ENCODE measurements at regions not wholly inside any gene's neighbourhood (a gene's known extent, or its start where the extent isn't known, plus 50 kb on each side); places are given as distances from the start of the nearest gene placed in this dataset.

GRCh38 chr6:169988769-169989550 lies 237.5 kb downstream of the ERMARD start:
- TF ChIP-seq ZFX (IDR thresholded peaks at IDR 0.05): no peak
- no peak for TF ChIP-seq CTCF (conservative IDR thresholded peaks at IDR 0.05)
- no peak overlapping the region for H3K27ac ChIP-seq

GRCh38 chr6:169986848-169987498 lies 235.6 kb downstream of the ERMARD start:
- no peak for TF ChIP-seq CTCF (conservative IDR thresholded peaks at IDR 0.05)
- TF ChIP-seq ZFX (IDR thresholded peaks at IDR 0.05): no peak

GRCh38 chr6:169986171-169986847 lies 234.9 kb downstream of the ERMARD start:
- TF ChIP-seq CTCF (conservative IDR thresholded peaks at IDR 0.05) (no peak), ZFX (IDR thresholded peaks at IDR 0.05) (no peak)
- no peak overlapping the region for H3K27ac ChIP-seq

More at GRCh38 chr6:169986848-169987498, 235.6 kb downstream of the ERMARD start:
- no peak overlapping the region for H3K27ac ChIP-seq

GRCh38 chr6:169985121-169986015 lies 233.9 kb downstream of the ERMARD start:
- no peak for TF ChIP-seq CTCF (conservative IDR thresholded peaks at IDR 0.05)
- no peak for TF ChIP-seq ZFX (IDR thresholded peaks at IDR 0.05)
- no peak overlapping the region for H3K27ac ChIP-seq

GRCh38 chr6:169984181-169985120 lies 233.0 kb downstream of the ERMARD start:
- H3K27ac ChIP-seq: no peak overlapping the region
- no peak for TF ChIP-seq CTCF (conservative IDR thresholded peaks at IDR 0.05)
- TF ChIP-seq ZFX (IDR thresholded peaks at IDR 0.05): no peak

- no peak overlapping the region for H3K27ac ChIP-seq
- TF ChIP-seq CTCF (conservative IDR thresholded peaks at IDR 0.05): no peak
These were observed 232.2 kb downstream of the ERMARD start for GRCh38 chr6:169983651-169984050.

All from C4-2B (cell line).